Hematopoietic multipotent progenitor cell treated with erythropoietin and hydrocortisone succinate and interleukin-3 and kit ligand, for 8 days (in vitro differentiated cells): ENCODE measurements at regions not wholly inside any gene's neighbourhood (a gene's known extent, or its start where the extent isn't known, plus 50 kb on each side); places are given as distances from the start of the nearest gene placed in this dataset.
"Not testable (repeated sequence)": the region's sequence is repeated elsewhere in the genome, so short reads cannot be mapped to it uniquely, and the experiment has no call there.

ENCODE experiments used
- DNase-seq: peaks from one replicate; pipeline ENCODE4 v3.0.0-alpha.2; 2015

GRCh38 chr17:70891306-70891705 is 722.0 kb downstream of the KCNJ2 start:
- no peak for DNase-seq

GRCh38 chr17:70892527-70892926 is 723.2 kb downstream of the KCNJ2 start:
- DNase-seq, result no peak

- no peak for DNase-seq
Measured at GRCh38 chr17:70896843-70897242, 727.5 kb downstream of the KCNJ2 start.

- DNase-seq, result no peak
Measured at GRCh38 chr17:70897446-70897845, 728.1 kb downstream of the KCNJ2 start.

GRCh38 chr17:70901870-70902269 is 732.5 kb downstream of the KCNJ2 start:
- no peak for DNase-seq

GRCh38 chr17:70905796-70906195 is 736.5 kb downstream of the KCNJ2 start:
- no peak for DNase-seq

- DNase-seq, result no peak
Measured at GRCh38 chr17:70906808-70907207, 737.5 kb downstream of the KCNJ2 start.

- no peak for DNase-seq
Measured at GRCh38 chr17:70912716-70913485, 743.6 kb downstream of the KCNJ2 start.

- DNase-seq, result no peak
Measured at GRCh38 chr17:70916469-70916868, 747.1 kb downstream of the KCNJ2 start.

GRCh38 chr17:70919241-70919640 is 749.9 kb downstream of the KCNJ2 start:
- DNase-seq, result no peak

- no peak for DNase-seq
Measured at GRCh38 chr17:70920416-70920815, 751.1 kb downstream of the KCNJ2 start.

GRCh38 chr17:70922268-70922667 is 752.9 kb downstream of the KCNJ2 start:
- no peak for DNase-seq

- DNase-seq, result no peak
Measured at GRCh38 chr17:70924776-70925175, 755.4 kb downstream of the KCNJ2 start.

- no peak for DNase-seq
Measured at GRCh38 chr17:70929226-70929625, 759.9 kb downstream of the KCNJ2 start.

- DNase-seq, result no peak
Measured at GRCh38 chr17:70934231-70934630, 764.9 kb downstream of the KCNJ2 start.

GRCh38 chr17:70934835-70935234 is 765.5 kb downstream of the KCNJ2 start:
- no peak for DNase-seq

GRCh38 chr17:70936724-70937123 is 767.4 kb downstream of the KCNJ2 start:
- DNase-seq, result no peak

- DNase-seq, result no peak
Measured at GRCh38 chr17:70938336-70938735, 769.0 kb downstream of the KCNJ2 start.

GRCh38 chr17:70945386-70945785 is 776.1 kb downstream of the KCNJ2 start:
- no peak for DNase-seq

GRCh38 chr17:70947215-70947614 is 777.9 kb downstream of the KCNJ2 start:
- no peak for DNase-seq

GRCh38 chr17:70947636-70948565 is 778.6 kb downstream of the KCNJ2 start:
- DNase-seq, result no peak

- not testable (repeated sequence) for DNase-seq
Measured at GRCh38 chr17:70953140-70953539, 783.8 kb downstream of the KCNJ2 start.

- DNase-seq, result no peak
Measured at GRCh38 chr17:70955441-70955840, 786.1 kb downstream of the KCNJ2 start.

- DNase-seq, result no peak
Measured at GRCh38 chr17:70956726-70957125, 787.4 kb downstream of the KCNJ2 start.
